ENCODE measurements at regions not wholly inside any gene's neighbourhood (a gene's known extent, or its start where the extent isn't known, plus 50 kb on each side); places are given as distances from the start of the nearest gene placed in this dataset.

GRCh38 chr2:65553504-65554074, 121.2 kb upstream of the SPRED2 start:
- dilution Hi-C loops (cut with HindIII; ENCODE audit: low sequenced_read_pairs, unreplicated experiment) (no loop called here), intact Hi-C loops (cut with micrococcal nuclease) (loop anchor here (1.0 to 2.0 kb wide), 4 partner anchors 117 to 288 kb away; partner anchors contain the start of gene SPRED2), in situ Hi-C loops (cut with MboI; ENCODE audit: low sequenced_read_pairs) (loop anchor here (25.0 kb wide), 1 partner anchor 491 kb away; the partner anchor contains the start of gene CEP68)
- Histone ChIP-seq H3K4me3 (ENCODE audit: insufficient read depth, low read depth, low read length) (no peak overlapping the region), H4K8ac (ENCODE audit: low read depth in 2 of 2, low read length in 2 of 2) (no peak overlapping the region), H4K20me1 (ENCODE audit: insufficient read depth, low read length) (no peaks in the 10 kb centered on the region), H3K14ac (replicated peaks; ENCODE audit: low read depth, low read length) (no peak overlapping the region), H2BK120ac (ENCODE audit: low read depth, low read length) (no peak overlapping the region), H3K4me1 (ENCODE audit: control insufficient read depth, insufficient read depth, low read length) (0 out of 2 replicates have a peak, but pooled peaks cover 2% of the 10 kb centered on the region), H3K36me3 (ENCODE audit: control insufficient read depth, insufficient read depth, low read length) (no peaks in the 10 kb centered on the region), H2AK5ac (ENCODE audit: low read depth, low read length) (no peak overlapping the region), H3K27me3 (ENCODE audit: control insufficient read depth, insufficient read depth, low read length) (peaks cover 11% of the 10 kb centered on the region), H3K27ac (ENCODE audit: insufficient read depth, low read length) (no peak overlapping the region), H3K23ac (ENCODE audit: low read depth, low read length) (no peak overlapping the region), H2BK15ac (ENCODE audit: low read depth, low read length) (no peak overlapping the region), H2BK20ac (ENCODE audit: low read depth, low read length) (no peak overlapping the region), H3K56ac (ENCODE audit: extremely low read depth, insufficient read depth, low read length) (no peak overlapping the region), H3K79me1 (ENCODE audit: low read depth in 1 of 2, low read length in 2 of 2) (no peaks in the 10 kb centered on the region), H2AFZ (replicated peaks; ENCODE audit: low read length, poor library complexity) (no peak overlapping the region), H3K4ac (ENCODE audit: low read depth, low read length) (no peak overlapping the region), H3K9me1 (ENCODE audit: insufficient read depth, low read length) (0 out of 2 replicates have a peak, but pooled peaks cover 3% of the 10 kb centered on the region), H2AK9ac (replicated peaks; ENCODE audit: low read depth, low read length, poor library complexity) (no peak overlapping the region), H3K9ac (ENCODE audit: low read depth, low read length) (no peak overlapping the region), H3K9me3 (ENCODE audit: control insufficient read depth, insufficient read depth, low read length) (no peaks in the 10 kb centered on the region), H3K4me2 (ENCODE audit: low read depth, low read length) (no peak overlapping the region), H3K18ac (ENCODE audit: low read depth, low read length) (no peak overlapping the region), H4K91ac (ENCODE audit: insufficient read depth, low read depth, low read length) (no peak overlapping the region), H4K5ac (ENCODE audit: low read depth, low read length) (no peak overlapping the region), H2BK5ac (ENCODE audit: low read depth, low read length, poor library complexity, severe bottlenecking) (no peak overlapping the region)
- DNase-seq (no peak), ATAC-seq (ENCODE audit: low read depth) (no peak)
- ChIA-PET CTCF (interaction anchor here (0.6 to 1.7 kb wide), 2 partner anchors 281 to 288 kb away, joined by 4 to 6 read pairs; no protein-coding TSS in a partner anchor), POLR2A (ENCODE audit: unreplicated experiment) (no interaction called here)
- TF ChIP-seq MXI1 (IDR thresholded peaks at IDR 0.05; ENCODE audit: borderline replicate concordance, low read depth, low read length) = no peak
- TF ChIP-seq CHD1 (IDR thresholded peaks at IDR 0.05; ENCODE audit: low read depth, low read length) = no peak
- TF ChIP-seq MAFK (IDR thresholded peaks at IDR 0.05; ENCODE audit: low read depth, low read length) = no peak
- no peak for TF ChIP-seq SMC3 (IDR thresholded peaks at IDR 0.05; ENCODE audit: low read depth, low read length)
- TF ChIP-seq BHLHE40 (IDR thresholded peaks at IDR 0.05; ENCODE audit: low read depth, low read length) = no peak
- TF ChIP-seq ELK1 (IDR thresholded peaks at IDR 0.05; ENCODE audit: borderline replicate concordance, low read depth, low read length) = no peak
- TF ChIP-seq RCOR1 (IDR thresholded peaks at IDR 0.05; ENCODE audit: insufficient replicate concordance, low read length) = no peak
- TF ChIP-seq CEBPB (IDR thresholded peaks at IDR 0.05; ENCODE audit: low read depth, low read length) = no peak
- TF ChIP-seq FOS (IDR thresholded peaks at IDR 0.05; ENCODE audit: low read depth, low read length) = no peak
- TF ChIP-seq CTCF (conservative IDR thresholded peaks at IDR 0.05; ENCODE audit: low read depth, low read length) = no peak
- TF ChIP-seq POLR2A (IDR thresholded peaks at IDR 0.05; ENCODE audit: low read depth, low read length) = no peak
- 50% methylated on average over 2 of the region's 10 CpGs; no CpG with 5 or more reads in 1 of the 2 experiments for WGBS, 2 experiments (ENCODE audit: extremely low coverage in 2 of 2, insufficient read length in 1 of 2)
- BruUV-seq (replicated peaks) = no TSS peak

Data from IMR-90 (cell line).